Right lobe of liver (tissue), 4 donors: ENCODE measurements at regions not wholly inside any gene's neighbourhood (a gene's known extent, or its start where the extent isn't known, plus 50 kb on each side); places are given as distances from the start of the nearest gene placed in this dataset.

ENCODE experiments used
- CTCF ChIP-seq, 4 donors: fragments of 200-600 bp in 3 of 4; fragments of 450-650 bp in 1 of 4; IDR thresholded peaks; one replicate each; pipeline versions ENCODE4 v1.5.1 to v1.8.0; 2016 to 2022; ENCODE audit warnings: antibody characterized with exemption in 4 of 4, mild to moderate bottlenecking in 2 of 4
- POLR2A ChIP-seq: fragments of 450-650 bp; IDR thresholded peaks from one replicate; pipeline ENCODE4 v1.6.1; 2017; ENCODE audit warnings: antibody characterized with exemption, mild to moderate bottlenecking
- donor health status: DM: no; HTN: no; CAD: no.
- donor health status: DM: no; HTN: no; CAD: no.
- donor health status: DM: no; HTN: yes; CAD: no.

DNA sequence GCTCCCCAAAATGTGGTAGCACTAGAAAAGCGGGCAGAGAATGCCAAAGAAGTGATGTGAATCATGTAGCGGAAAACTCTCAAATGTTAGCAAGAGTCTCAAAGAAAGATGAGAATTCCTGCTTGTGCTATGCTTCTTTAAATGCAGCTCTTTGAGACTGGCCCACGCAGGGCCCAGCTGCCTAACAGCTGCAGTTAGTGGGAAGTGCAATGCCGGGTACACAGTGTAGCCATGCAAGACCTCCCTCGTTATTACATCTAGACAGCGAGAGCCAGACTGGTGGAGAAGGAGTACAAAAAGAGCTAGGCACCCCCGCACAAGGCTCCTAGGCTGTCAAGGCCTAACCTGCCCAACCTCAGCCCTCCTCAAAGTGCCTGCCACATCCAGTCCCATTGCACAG is 201.7 kb upstream of the PRDM1 start:
- no peak for TF ChIP-seq CTCF (IDR thresholded peaks at IDR 0.05)
- TF ChIP-seq POLR2A, result no peak
